HepG2 (cell line): ENCODE measurements at regions not wholly inside any gene's neighbourhood (a gene's known extent, or its start where the extent isn't known, plus 50 kb on each side); places are given as distances from the start of the nearest gene placed in this dataset.

Experiments
- ATAC-seq: fragments of 200-7000 bp; cut with Tn5 transposase; 3 replicates; pipeline ENCODE4 v1.9.1; 2020; ENCODE audit warnings: mild to moderate bottlenecking, moderate library complexity
- BruUV-seq: library from RNA; stranded (reverse); fragments of 400-500 nt; replicated peaks from 2 replicates; lab custom pipeline; 2021; lab: Mats Ljungman, UMichigan
- CTCF ChIA-PET: fragments of 300-600 bp; formaldehyde crosslinking; extraction: SDS; loops from one replicate; lab custom pipeline; 2021; ENCODE audit warnings: low total read pairs, inconsistent platforms, low intra/inter-chr PET ratio; lab: Yijun Ruan, JAX
- POLR2A ChIA-PET: fragments of 350-600 bp; sonication (Branson Sonifier 250); formaldehyde crosslinking; loops from one replicate; lab custom pipeline; 2020; ENCODE audit warnings: antibody characterized with exemption, inconsistent platforms; lab: Yijun Ruan, JAX
- DNase-seq: peaks from one replicate; pipeline ENCODE4 v3.0.0-alpha.2; 2015; ENCODE audit warnings: low spot score
- FAIRE-seq: peaks from 3 replicates; lab custom pipeline; 2011; peaks lifted over from hg19 to GRCh38; lab: Jason Lieb, UNC
- H2AFZ ChIP-seq: one replicate; pipeline ENCODE4 v1.6.1; 2011; ENCODE audit warnings: low read length, inconsistent platforms
- H3K27ac ChIP-seq: fragments of 300-600 bp; 3 replicates; pipeline ENCODE4 v1.8.0; 2011; ENCODE audit warnings: mixed run types, mild to moderate bottlenecking, mixed read lengths, low read length, inconsistent platforms; ENCODE audit not compliant: insufficient read depth; ENCODE audit errors: extremely low read length
- H3K27me3 ChIP-seq, 2 experiments: fragments of 200-600 bp in 1 of 2; 2 replicates in 1 of 2; 3 replicates in 1 of 2; pipeline versions ENCODE4 v1.6.0 to v1.8.0; 2011; ENCODE audit warnings: low read length in 2 of 2, mild to moderate bottlenecking in 2 of 2, moderate library complexity in 2 of 2, inconsistent platforms in 1 of 2; ENCODE audit not compliant: insufficient read depth in 2 of 2, control insufficient read depth in 1 of 2
- H3K36me3 ChIP-seq, 2 experiments: fragments of 200-600 bp in 1 of 2; replicated peaks in 1 of 2; 2 replicates in 1 of 2; 3 replicates in 1 of 2; pipeline versions ENCODE4 v1.5.1 to v1.8.0; 2011; ENCODE audit warnings: low read length in 2 of 2, inconsistent platforms in 1 of 2; ENCODE audit not compliant: insufficient read depth in 2 of 2, control insufficient read depth in 1 of 2
- H3K4me1 ChIP-seq: 2 replicates; pipeline ENCODE4 v1.5.1; 2012; ENCODE audit warnings: low read length, inconsistent platforms; ENCODE audit not compliant: insufficient read depth
- H3K4me2 ChIP-seq: 2 replicates; pipeline ENCODE4 v1.6.0; 2011; ENCODE audit warnings: low read depth, low read length, inconsistent platforms
- H3K4me3 ChIP-seq, 3 experiments: fragments of 200-600 bp in 1 of 3; sonication (generic), shearing (Covaris generic) in 1 of 3; replicated peaks in 1 of 3; 2 replicates each; pipeline ENCODE4 v1.5.1; 2011 to 2016; ENCODE audit warnings: low read length in 3 of 3, inconsistent platforms in 2 of 3, low read depth in 2 of 3, mild to moderate bottlenecking in 2 of 3, control low read depth in 1 of 3, mixed read lengths in 1 of 3; ENCODE audit not compliant: insufficient read depth in 1 of 3
- H3K79me2 ChIP-seq: one replicate; pipeline ENCODE4 v1.6.1; 2011; ENCODE audit warnings: low read length, inconsistent platforms; ENCODE audit not compliant: insufficient read depth
- H3K9ac ChIP-seq: 2 replicates; pipeline ENCODE4 v1.6.0; 2011; ENCODE audit warnings: mild to moderate bottlenecking, low read depth, low read length, inconsistent platforms; ENCODE audit not compliant: insufficient read depth
- H3K9me3 ChIP-seq: 2 replicates; pipeline ENCODE4 v1.5.1; 2012; ENCODE audit warnings: mild to moderate bottlenecking, low read length
- H4K20me1 ChIP-seq: 2 replicates; pipeline ENCODE4 v1.6.0; 2011; ENCODE audit warnings: inconsistent platforms, mild to moderate bottlenecking, low read length, moderate library complexity; ENCODE audit not compliant: insufficient read depth
- HIVEP1 ChIP-seq: sonication (generic); formaldehyde crosslinking; IDR thresholded peaks from 2 replicates; pipeline ENCODE4 v1.4.0; 2020; ENCODE audit warnings: mild to moderate bottlenecking, missing genetic modification reagents
- KLF11 ChIP-seq: IDR thresholded peaks from 2 replicates; pipeline ENCODE4 v1.6.1; 2016; ENCODE audit warnings: missing compliant biosample characterization
- MXI1 ChIP-seq: IDR thresholded peaks from 3 replicates; pipeline ENCODE4 v1.6.1; 2012; ENCODE audit warnings: low read depth, low read length, inconsistent platforms, borderline replicate concordance
- NONO ChIP-seq, 2 experiments: fragments of 450-650 bp in 1 of 2; sonication (generic) in 1 of 2; formaldehyde crosslinking in 1 of 2; IDR thresholded peaks in 1 of 2; conservative IDR thresholded peaks in 1 of 2; 2 replicates each; pipeline versions ENCODE4 v1.6.1 to v1.8.0; 2017 to 2022; ENCODE audit warnings: mild to moderate bottlenecking in 1 of 2, missing genetic modification reagents in 1 of 2, moderate library complexity in 1 of 2
- NR2F2 ChIP-seq: IDR thresholded peaks from 2 replicates; pipeline ENCODE4 v1.6.1; 2012; ENCODE audit warnings: low read depth, inconsistent platforms, borderline replicate concordance
- PAX8 ChIP-seq: sonication (generic); formaldehyde crosslinking; IDR thresholded peaks from 2 replicates; pipeline ENCODE4 v1.8.0; 2022; ENCODE audit warnings: mild to moderate bottlenecking, missing genetic modification reagents, borderline replicate concordance
- PITX1 ChIP-seq: sonication (generic); formaldehyde crosslinking; IDR thresholded peaks from 2 replicates; pipeline ENCODE4 v1.5.1; 2020; ENCODE audit warnings: mild to moderate bottlenecking, missing genetic modification reagents
- PPARG ChIP-seq: conservative IDR thresholded peaks from 2 replicates; pipeline ENCODE4 v1.6.1; 2016; ENCODE audit warnings: missing biosample characterization, missing genetic modification reagents
- PTBP1 ChIP-seq: fragments of 200-400 bp; formaldehyde crosslinking; IDR thresholded peaks from 2 replicates; pipeline ENCODE4 v1.6.1; 2018; ENCODE audit warnings: low read length, low read depth; ENCODE audit not compliant: poor library complexity, severe bottlenecking
- RARA ChIP-seq: IDR thresholded peaks from 2 replicates; pipeline ENCODE4 v1.6.1; 2016; ENCODE audit warnings: missing genetic modification reagents, missing compliant biosample characterization
- SRF ChIP-seq: IDR thresholded peaks from 2 replicates; pipeline ENCODE4 v1.6.1; 2011; ENCODE audit warnings: mild to moderate bottlenecking, low read depth, low read length, moderate library complexity
- ZFP82 ChIP-seq: sonication (generic); formaldehyde crosslinking; IDR thresholded peaks from 2 replicates; pipeline ENCODE4 v1.5.1; 2020; ENCODE audit warnings: mild to moderate bottlenecking, missing genetic modification reagents, borderline replicate concordance
- ZNF383 ChIP-seq: sonication (generic); formaldehyde crosslinking; IDR thresholded peaks from 2 replicates; pipeline ENCODE4 v1.4.0; 2020; ENCODE audit warnings: missing genetic modification reagents, mild to moderate bottlenecking, borderline replicate concordance
- WGBS: methylation state at CpG from one replicate; pipeline ENCODE4 v1.1.6; 2017; ENCODE audit warnings: low lambda C conversion rate; 5-methylcytosine and 5-hydroxymethylcytosine counted together
- in situ Hi-C: cut with HindIII; loops from 2 replicates; pipeline ENCODE4 v1.10.0; 2017; ENCODE audit warnings: low pct_unique_long_range_greater_than_20kb; ENCODE audit not compliant: extremely low pct_ligation_motif_present
- intact Hi-C: fragments of 100-400 bp; cut with micrococcal nuclease; formaldehyde crosslinking; loops from one replicate; pipeline ENCODE4 v1.10.0; 2022; ENCODE audit not compliant: unreplicated experiment
- TF ChIP-seq, protein P1 (sequence below): sonication (generic); formaldehyde crosslinking; IDR thresholded peaks from 2 replicates; pipeline ENCODE4 v1.4.0; 2020; ENCODE audit warnings: mild to moderate bottlenecking, missing genetic modification reagents
- TF ChIP-seq, protein P2 (sequence below): sonication (generic); formaldehyde crosslinking; conservative IDR thresholded peaks from 2 replicates; pipeline ENCODE4 v1.5.0; 2020; ENCODE audit warnings: missing genetic modification reagents
- TF ChIP-seq, protein P3 (sequence below): sonication (generic); formaldehyde crosslinking; IDR thresholded peaks from 2 replicates; pipeline ENCODE4 v1.4.0; 2020; ENCODE audit warnings: missing genetic modification reagents, low read depth, mild to moderate bottlenecking, borderline replicate concordance
- TF ChIP-seq, protein P4 (sequence below): sonication (generic); formaldehyde crosslinking; IDR thresholded peaks from 2 replicates; pipeline ENCODE4 v1.8.1; 2023; ENCODE audit warnings: mild to moderate bottlenecking, inconsistent platforms, moderate library complexity, missing genetic modification reagents, borderline replicate concordance

DNA sequence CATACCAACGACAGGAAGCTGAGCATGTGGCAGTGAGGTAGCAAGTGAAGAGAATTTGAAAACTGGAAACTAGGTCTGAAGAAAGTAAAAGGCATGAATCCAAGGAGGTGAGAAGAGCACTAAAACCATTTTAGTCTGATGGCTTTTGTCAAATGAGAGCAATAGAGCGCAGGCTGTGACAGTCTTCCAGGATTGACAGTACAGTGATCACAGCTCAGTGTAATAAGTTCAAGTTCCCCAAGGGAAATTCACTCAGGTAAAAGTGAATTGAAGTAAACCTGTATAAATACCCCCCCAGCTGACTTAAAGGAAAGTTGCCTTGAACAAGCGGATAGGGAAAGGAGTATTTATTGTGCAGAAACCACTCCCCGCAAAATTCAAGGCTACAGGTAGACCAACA lies 224.2 kb upstream of the CRBN start:
- no TSS peak for BruUV-seq
- in situ Hi-C loops = no loop called here
- Histone ChIP-seq H3K27ac (no peak overlapping the region), H3K9ac (no peak overlapping the region), H3K27me3 (no peaks in the 10 kb centered on the region), H3K79me2 (no peaks in the 10 kb centered on the region), H2AFZ (no peak overlapping the region), H4K20me1 (no peaks in the 10 kb centered on the region)
- CTCF ChIA-PET = no interaction called here
- no peak for ATAC-seq
- TF ChIP-seq SRF (no peak), ZNF383 (no peak), MXI1 (no peak), HIVEP1 (no peak)
- TF ChIP-seq, protein P1, sequence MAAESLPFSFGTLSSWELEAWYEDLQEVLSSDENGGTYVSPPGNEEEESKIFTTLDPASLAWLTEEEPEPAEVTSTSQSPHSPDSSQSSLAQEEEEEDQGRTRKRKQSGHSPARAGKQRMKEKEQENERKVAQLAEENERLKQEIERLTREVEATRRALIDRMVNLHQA (CRISPR knock-in tag) = no peak
- TF ChIP-seq, all 625 proteins: peak for 0
- DNase-seq (no peak), FAIRE-seq (no peak)
- no peak overlapping the region for H3K4me3 ChIP-seq
- 42% methylated on average over 4 of the region's 4 CpGs for WGBS
- H3K36me3 ChIP-seq = no peaks in the 10 kb centered on the region
- no peak overlapping the region for H3K4me2 ChIP-seq
- peaks cover 29% of the 10 kb centered on the region for H3K9me3 ChIP-seq
- POLR2A ChIA-PET = no interaction called here
- H3K4me1 ChIP-seq = peaks cover 11% of the 10 kb centered on the region
- intact Hi-C loops = no loop called here

DNA sequence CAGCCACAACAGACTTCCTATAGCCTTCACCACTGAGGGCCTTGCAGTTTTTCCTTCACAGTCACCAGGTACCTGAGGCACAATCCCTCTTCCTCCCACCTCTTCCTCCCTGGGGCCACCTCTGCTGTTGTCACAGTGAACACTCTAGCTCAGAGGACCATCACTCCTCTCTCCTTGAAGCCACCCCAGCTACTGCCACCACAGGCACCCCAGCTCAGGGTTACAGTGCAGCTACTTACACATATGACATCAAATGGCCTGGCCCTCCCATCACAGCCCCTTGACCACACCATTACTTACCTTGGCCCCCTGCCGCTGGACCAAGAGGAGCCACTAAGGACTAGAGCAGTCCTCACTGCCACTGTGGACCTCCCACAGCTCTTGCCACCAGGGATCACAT lies 213.5 kb upstream of the CRBN start:
- in situ Hi-C loops = no loop called here
- H4K20me1 ChIP-seq = no peaks in the 10 kb centered on the region
- BruUV-seq = no TSS peak
- intact Hi-C loops = no loop called here
- no peak overlapping the region for H3K9ac ChIP-seq
- no peak overlapping the region for H2AFZ ChIP-seq
- POLR2A ChIA-PET = no interaction called here
- DNase-seq (no peak), FAIRE-seq (no peak), ATAC-seq (no peak)
- CTCF ChIA-PET = no interaction called here
- WGBS = 0% methylated on average over 1 of the region's 1 CpG
- H3K27me3 ChIP-seq = no peaks in the 10 kb centered on the region; a peak in 1 of 5 replicates
- no peaks in the 10 kb centered on the region for H3K4me1 ChIP-seq
- no peaks in the 10 kb centered on the region for H3K36me3 ChIP-seq
- H3K9me3 ChIP-seq = 0 out of 2 replicates have a peak, but pooled peaks cover under 1% of the 10 kb centered on the region
- H3K27ac ChIP-seq = no peak overlapping the region
- H3K79me2 ChIP-seq = no peaks in the 10 kb centered on the region
- H3K4me3 ChIP-seq = no peak overlapping the region
- H3K4me2 ChIP-seq = no peak overlapping the region
- TF ChIP-seq, protein P2, sequence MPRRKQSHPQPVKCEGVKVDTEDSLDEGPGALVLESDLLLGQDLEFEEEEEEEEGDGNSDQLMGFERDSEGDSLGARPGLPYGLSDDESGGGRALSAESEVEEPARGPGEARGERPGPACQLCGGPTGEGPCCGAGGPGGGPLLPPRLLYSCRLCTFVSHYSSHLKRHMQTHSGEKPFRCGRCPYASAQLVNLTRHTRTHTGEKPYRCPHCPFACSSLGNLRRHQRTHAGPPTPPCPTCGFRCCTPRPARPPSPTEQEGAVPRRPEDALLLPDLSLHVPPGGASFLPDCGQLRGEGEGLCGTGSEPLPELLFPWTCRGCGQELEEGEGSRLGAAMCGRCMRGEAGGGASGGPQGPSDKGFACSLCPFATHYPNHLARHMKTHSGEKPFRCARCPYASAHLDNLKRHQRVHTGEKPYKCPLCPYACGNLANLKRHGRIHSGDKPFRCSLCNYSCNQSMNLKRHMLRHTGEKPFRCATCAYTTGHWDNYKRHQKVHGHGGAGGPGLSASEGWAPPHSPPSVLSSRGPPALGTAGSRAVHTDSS = no peak
- TF ChIP-seq, protein P3, sequence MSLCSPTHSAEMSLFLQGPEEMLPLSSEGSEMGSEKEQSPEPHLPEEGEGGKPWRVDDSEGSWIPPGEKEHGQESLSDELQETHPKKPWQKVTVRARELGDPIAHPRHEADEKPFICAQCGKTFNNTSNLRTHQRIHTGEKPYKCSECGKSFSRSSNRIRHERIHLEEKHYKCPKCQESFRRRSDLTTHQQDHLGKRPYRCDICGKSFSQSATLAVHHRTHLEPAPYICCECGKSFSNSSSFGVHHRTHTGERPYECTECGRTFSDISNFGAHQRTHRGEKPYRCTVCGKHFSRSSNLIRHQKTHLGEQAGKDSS (CRISPR knock-in tag) = no peak
- TF ChIP-seq ZFP82 (CRISPR knock-in tag) = no peak
- no peak for TF ChIP-seq PITX1 (CRISPR knock-in tag)
- TF ChIP-seq, protein P4, sequence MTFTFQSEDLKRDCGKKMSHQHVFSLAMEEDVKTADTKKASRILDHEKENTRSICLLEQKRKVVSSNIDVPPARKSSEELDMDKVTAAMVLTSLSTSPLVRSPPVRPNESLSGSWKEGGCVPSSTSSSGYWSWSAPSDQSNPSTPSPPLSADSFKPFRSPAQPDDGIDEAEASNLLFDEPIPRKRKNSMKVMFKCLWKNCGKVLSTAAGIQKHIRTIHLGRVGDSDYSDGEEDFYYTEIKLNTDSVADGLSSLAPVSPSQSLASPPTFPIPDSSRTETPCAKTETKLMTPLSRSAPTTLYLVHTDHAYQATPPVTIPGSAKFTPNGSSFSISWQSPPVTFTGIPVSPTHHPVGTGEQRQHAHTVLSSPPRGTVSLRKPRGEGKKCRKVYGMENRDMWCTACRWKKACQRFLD (CRISPR knock-in tag) = no peak
- TF ChIP-seq PPARG = no peak
- TF ChIP-seq NONO (IDR thresholded peaks at IDR 0.05) = no peak
- TF ChIP-seq NONO (CRISPR knock-in tag; conservative IDR thresholded peaks at IDR 0.05) = no peak
- TF ChIP-seq RARA (CRISPR knock-in tag) = no peak
- TF ChIP-seq PAX8 (CRISPR knock-in tag) = no peak
- TF ChIP-seq PTBP1 = no peak
- TF ChIP-seq KLF11 (CRISPR knock-in tag) = no peak
- no peak for TF ChIP-seq NR2F2
